GM12892 (cell line): ENCODE measurements at regions not wholly inside any gene's neighbourhood (a gene's known extent, or its start where the extent isn't known, plus 50 kb on each side); places are given as distances from the start of the nearest gene placed in this dataset.

ENCODE experiments used
- POLR2AphosphoS5 ChIP-seq: IDR thresholded peaks from 2 replicates; pipeline ENCODE4 v1.6.1; 2011; ENCODE audit warnings: low read depth, low read length, control low read depth
- TAF1 ChIP-seq: IDR thresholded peaks from 2 replicates; pipeline ENCODE4 v1.6.1; 2011; ENCODE audit warnings: low read depth, mild to moderate bottlenecking, control low read depth, low read length, borderline replicate concordance

- no peak for TF ChIP-seq POLR2AphosphoS5
- TF ChIP-seq TAF1 = no peak
Measured at GRCh38 chr2:219812672-219813071, 185.2 kb downstream of the SLC4A3 start.
